Esophagus muscularis mucosa (tissue), 4 donors: ENCODE measurements at regions not wholly inside any gene's neighbourhood (a gene's known extent, or its start where the extent isn't known, plus 50 kb on each side); places are given as distances from the start of the nearest gene placed in this dataset.

Experiments used
- DNase-seq: peaks from one replicate; pipeline ENCODE4 v3.0.0-alpha.2; 2017; ENCODE audit errors: extremely low spot score
- H3K27ac ChIP-seq, 4 donors: fragments of 200-600 bp; sonication (generic); replicated peaks in 1 of 4; 1 replicate in 3 of 4; 2 replicates in 1 of 4; pipeline ENCODE4 v1.5.1; 2016 to 2019; ENCODE audit warnings: mild to moderate bottlenecking in 1 of 4
- H3K27me3 ChIP-seq, 4 donors: fragments of 200-600 bp; sonication (generic); one replicate each; pipeline versions ENCODE4 v1.5.1 to v1.6.0; 2016 to 2019
- H3K36me3 ChIP-seq, 4 donors: fragments of 200-600 bp; sonication (generic); one replicate each; pipeline ENCODE4 v1.5.1; 2016 to 2019
- H3K4me1 ChIP-seq, 4 donors: fragments of 200-600 bp; sonication (generic); one replicate each; pipeline ENCODE4 v1.5.1; 2016 to 2019
- H3K4me3 ChIP-seq, 4 donors: fragments of 200-600 bp; sonication (generic); 1 replicate in 2 of 4; 2 replicates in 2 of 4; pipeline ENCODE4 v1.5.1; 2016 to 2019; ENCODE audit warnings: mild to moderate bottlenecking in 4 of 4, moderate library complexity in 1 of 4
- H3K9me3 ChIP-seq, 4 donors: fragments of 200-600 bp; sonication (generic); 1 replicate in 3 of 4; 2 replicates in 1 of 4; pipeline ENCODE4 v1.5.1; 2016 to 2019
- CTCF ChIP-seq, 3 experiments: fragments of 200-600 bp in 2 of 3; fragments of 450-650 bp in 1 of 3; sonication (generic) in 2 of 3; IDR thresholded peaks; one replicate each; pipeline ENCODE4 v1.5.1; 2017 to 2019; ENCODE audit warnings: antibody characterized with exemption in 3 of 3, mild to moderate bottlenecking in 2 of 3, moderate library complexity in 1 of 3
- EP300 ChIP-seq: sonication (generic); formaldehyde crosslinking; IDR thresholded peaks from one replicate; pipeline ENCODE4 v1.6.1; 2017; ENCODE audit warnings: antibody characterized with exemption
- POLR2A ChIP-seq: fragments of 450-650 bp; IDR thresholded peaks from one replicate; pipeline ENCODE4 v1.6.1; 2017; ENCODE audit warnings: antibody characterized with exemption, moderate library complexity, mild to moderate bottlenecking, low read depth
- POLR2AphosphoS5 ChIP-seq, 2 donors: sonication (generic); formaldehyde crosslinking; IDR thresholded peaks; one replicate each; pipeline ENCODE4 v1.6.1; 2017; ENCODE audit warnings: antibody characterized with exemption in 2 of 2
- WGBS: methylation state at CpG from one replicate; pipeline ENCODE4 v1.1.5; 2018; 5-methylcytosine and 5-hydroxymethylcytosine counted together
- intact Hi-C: fragments of 100-400 bp; cut with DNase I; formaldehyde crosslinking; loops from one replicate; pipeline ENCODE4 v1.15.1; 2023

DNA sequence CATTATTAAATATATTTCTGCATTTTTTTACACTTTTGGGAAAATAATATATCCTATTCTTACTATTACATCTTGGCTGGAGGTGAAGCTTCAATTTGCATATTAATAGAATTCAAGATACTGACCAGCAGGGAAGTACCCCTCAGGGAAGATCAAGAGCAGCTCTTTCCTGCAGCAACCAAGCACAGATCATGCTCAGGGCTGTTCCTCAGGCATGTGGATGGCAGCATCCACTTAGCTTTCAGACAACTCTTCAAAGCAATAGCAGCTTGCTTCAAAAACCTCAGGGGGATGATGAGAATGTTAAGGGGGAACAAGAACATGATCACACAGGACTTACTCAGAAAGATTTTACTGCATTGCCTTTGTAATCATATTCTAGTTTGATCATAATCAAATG is 731.8 kb downstream of the SEMA5A start:
- no peak for DNase-seq
- Histone ChIP-seq H3K27ac (no peak overlapping the region), H3K9me3 (peaks cover 0 to 8% (median 4%) of the 10 kb centered on the region in 4 donors), H3K36me3 (no peaks in the 10 kb centered on the region), H3K4me3 (no peak overlapping the region), H3K27me3 (no peaks in the 10 kb centered on the region), H3K4me1 (no peaks in the 10 kb centered on the region)
- TF ChIP-seq EP300 (no peak), POLR2A (no peak), CTCF (IDR thresholded peaks at IDR 0.05) (no peak), POLR2AphosphoS5 (IDR thresholded peaks at IDR 0.05) (no peak)
- intact Hi-C loops: no loop called here

DNA sequence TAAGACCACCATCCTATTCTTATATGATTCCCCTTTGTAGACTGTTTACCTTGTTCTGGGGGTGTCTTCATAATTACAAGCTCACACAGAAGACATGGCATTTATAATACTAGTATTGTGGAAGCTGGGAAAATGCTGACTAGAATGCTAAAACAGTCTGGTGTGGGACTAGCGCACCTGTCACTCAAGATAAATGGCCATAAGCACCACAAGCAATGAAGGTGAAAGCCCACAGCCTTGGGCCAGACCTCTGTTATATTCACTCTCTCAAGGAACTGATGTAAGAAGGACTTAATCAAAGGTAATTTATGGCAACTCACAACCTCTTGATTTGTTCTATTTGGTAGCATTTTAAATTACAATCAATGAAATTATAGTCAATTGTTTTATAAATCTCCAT is 721.5 kb downstream of the SEMA5A start:
- whole genome bisulfite sequencing: 100% methylated on average over 1 of the region's 1 CpG

GRCh38 chr5:8825139-8825757 is 720.6 kb downstream of the SEMA5A start:
- 68% methylated on average over 4 of the region's 4 CpGs for WGBS
- intact Hi-C loops: no loop called here
- Histone ChIP-seq H3K36me3 (no peaks in the 10 kb centered on the region), H3K4me3 (no peak overlapping the region), H3K9me3 (no peaks in the 10 kb centered on the region), H3K27ac (no peak overlapping the region), H3K4me1 (peaks cover 0 to 10% (median 0%) of the 10 kb centered on the region in 4 donors), H3K27me3 (no peaks in the 10 kb centered on the region)
- DNase-seq: no peak
- no peak for TF ChIP-seq POLR2A
- TF ChIP-seq POLR2AphosphoS5 (IDR thresholded peaks at IDR 0.05): no peak
- no peak for TF ChIP-seq CTCF (IDR thresholded peaks at IDR 0.05)
- no peak for TF ChIP-seq EP300

More for the DNA sequence above, 721.5 kb downstream of the SEMA5A start:
- DNase-seq: no peak
- Histone ChIP-seq H3K27ac (no peak overlapping the region), H3K27me3 (no peaks in the 10 kb centered on the region), H3K9me3 (peaks cover 0 to 4% (median 0%) of the 10 kb centered on the region in 4 donors), H3K4me1 (peaks cover 0 to 9% (median 0%) of the 10 kb centered on the region in 4 donors), H3K4me3 (no peak overlapping the region), H3K36me3 (no peaks in the 10 kb centered on the region)
- TF ChIP-seq CTCF (IDR thresholded peaks at IDR 0.05): no peak
- TF ChIP-seq EP300: no peak
- no peak for TF ChIP-seq POLR2AphosphoS5 (IDR thresholded peaks at IDR 0.05)
- TF ChIP-seq POLR2A: no peak
- intact Hi-C loops: no loop called here

DNA sequence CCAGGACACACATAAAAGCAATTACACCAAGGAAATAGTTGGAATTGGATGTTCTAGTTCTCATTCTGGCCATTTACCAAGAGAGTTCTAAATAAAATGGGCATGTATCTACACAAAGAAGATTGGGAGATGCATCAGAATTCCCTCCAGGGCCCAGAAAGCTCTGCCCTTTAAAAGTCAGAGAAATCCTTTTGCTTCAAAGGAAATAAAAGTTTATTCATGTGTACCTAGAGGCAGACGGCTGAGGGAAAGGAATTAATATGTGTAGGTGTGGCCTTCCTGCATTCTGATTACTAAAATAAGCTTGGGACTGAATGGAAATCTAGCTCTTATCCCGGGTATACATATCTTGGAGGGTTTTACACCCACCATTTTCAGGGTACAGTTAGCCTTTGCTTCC is 719.4 kb downstream of the SEMA5A start:
- intact Hi-C loops: no loop called here
- Histone ChIP-seq H3K4me3 (no peak overlapping the region), H3K36me3 (no peaks in the 10 kb centered on the region), H3K27ac (no peak overlapping the region), H3K4me1 (peaks cover 0 to 10% (median 0%) of the 10 kb centered on the region in 4 donors), H3K27me3 (no peaks in the 10 kb centered on the region), H3K9me3 (no peaks in the 10 kb centered on the region)
- TF ChIP-seq POLR2AphosphoS5 (IDR thresholded peaks at IDR 0.05): no peak
- TF ChIP-seq CTCF (IDR thresholded peaks at IDR 0.05): no peak
- no peak for TF ChIP-seq EP300
- TF ChIP-seq POLR2A: no peak
- DNase-seq: no peak
- 49% methylated on average over 2 of the region's 2 CpGs for WGBS

- no peak for DNase-seq
- WGBS: 64% methylated on average over 4 of the region's 4 CpGs
- Histone ChIP-seq H3K27ac (no peak overlapping the region), H3K27me3 (no peaks in the 10 kb centered on the region), H3K4me3 (no peak overlapping the region), H3K36me3 (no peaks in the 10 kb centered on the region), H3K4me1 (peaks cover 0 to 10% (median 0%) of the 10 kb centered on the region in 4 donors), H3K9me3 (no peaks in the 10 kb centered on the region)
- TF ChIP-seq CTCF (IDR thresholded peaks at IDR 0.05) (no peak), POLR2AphosphoS5 (IDR thresholded peaks at IDR 0.05) (no peak), POLR2A (no peak), EP300 (no peak)
- intact Hi-C loops: no loop called here
Observed at GRCh38 chr5:8827696-8828095, 718.2 kb downstream of the SEMA5A start.
